Retinal pigment epithelial cell (primary cell): ENCODE measurements at regions not wholly inside any gene's neighbourhood (a gene's known extent, or its start where the extent isn't known, plus 50 kb on each side); places are given as distances from the start of the nearest gene placed in this dataset.

Experiments
- DNase-seq: peaks from one replicate; pipeline ENCODE4 v3.0.0-alpha.2; 2010; ENCODE audit warnings: low read depth
- H3K4me3 ChIP-seq: 2 replicates; pipeline ENCODE4 v1.5.1; 2011; ENCODE audit warnings: mild to moderate bottlenecking, low read length, control low read depth, moderate library complexity
- CTCF ChIP-seq: conservative IDR thresholded peaks from 2 replicates; pipeline ENCODE4 v1.5.1; 2011; ENCODE audit warnings: low read depth, low read length, control low read depth, inconsistent platforms

- TF ChIP-seq CTCF = no peak
- no peak overlapping the region for H3K4me3 ChIP-seq
- DNase-seq = no peak
These were observed 1301.3 kb downstream of the FAM181B start for GRCh38 chr11:81432333-81432732.

- TF ChIP-seq CTCF = no peak
- no peak overlapping the region for H3K4me3 ChIP-seq
- DNase-seq = no peak
These were observed 1308.8 kb downstream of the FAM181B start for GRCh38 chr11:81424822-81425221.

- no peak for DNase-seq
- no peak overlapping the region for H3K4me3 ChIP-seq
- TF ChIP-seq CTCF = no peak
These were observed 1311.3 kb downstream of the FAM181B start for GRCh38 chr11:81422402-81422801.

- no peak for TF ChIP-seq CTCF
- no peak overlapping the region for H3K4me3 ChIP-seq
- DNase-seq = no peak
These were observed 1312.3 kb downstream of the FAM181B start for GRCh38 chr11:81421251-81421860.

- no peak overlapping the region for H3K4me3 ChIP-seq
- TF ChIP-seq CTCF = peak; percentile 34
- peak; percentile 12 for DNase-seq
These were observed 1312.9 kb downstream of the FAM181B start for GRCh38 chr11:81420668-81421250.

GRCh38 chr11:81397316-81397715, 1336.3 kb downstream of the FAM181B start:
- DNase-seq = no peak
- H3K4me3 ChIP-seq = no peak overlapping the region
- TF ChIP-seq CTCF = no peak

- no peak for DNase-seq
- no peak for TF ChIP-seq CTCF
- no peak overlapping the region for H3K4me3 ChIP-seq
These were observed 1339.4 kb downstream of the FAM181B start for GRCh38 chr11:81394311-81394710.
